ENCODE measurements at regions not wholly inside any gene's neighbourhood (a gene's known extent, or its start where the extent isn't known, plus 50 kb on each side); places are given as distances from the start of the nearest gene placed in this dataset.

DNA sequence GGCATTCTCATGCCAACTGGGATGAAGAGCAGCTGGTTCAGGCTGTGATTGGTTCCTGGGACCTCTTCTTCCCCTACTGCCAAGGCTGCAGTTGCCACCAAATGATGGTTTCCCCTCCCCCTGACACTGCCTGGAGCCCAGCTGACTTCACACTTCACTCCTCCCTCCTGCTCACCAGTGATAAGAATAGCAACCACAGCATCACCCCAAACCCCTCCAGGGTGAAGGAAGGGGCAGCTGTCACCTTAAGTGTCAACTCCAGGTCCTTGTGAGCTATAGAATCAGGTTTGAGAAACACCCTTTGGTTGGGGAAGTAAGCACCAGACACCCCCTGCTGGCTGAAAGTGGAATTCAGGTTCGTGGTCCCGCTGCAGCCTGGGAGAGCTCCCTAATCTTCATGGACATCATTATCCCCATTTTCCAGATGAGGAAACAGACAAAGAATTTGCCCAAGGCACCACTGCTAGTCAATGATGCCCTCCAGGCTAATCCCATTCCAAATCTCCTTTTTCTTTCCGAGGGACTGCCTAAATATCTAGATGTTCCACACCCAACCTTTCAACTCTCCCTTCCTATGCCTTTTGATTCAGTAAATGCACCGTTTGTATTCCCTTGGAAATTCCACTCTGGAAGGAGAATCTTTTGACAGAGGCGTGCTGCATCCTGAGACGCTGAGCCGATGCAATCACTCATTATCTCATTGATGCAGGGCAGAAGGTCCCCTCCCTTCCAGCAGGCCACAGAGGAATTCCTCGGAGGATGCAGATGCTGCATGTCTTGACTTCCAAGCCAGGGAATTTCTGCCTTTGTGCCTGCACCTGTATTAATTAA lies 50.6 kb upstream of the UQCRFS1 start:
- DNase-seq = peak; percentile 65

DNA sequence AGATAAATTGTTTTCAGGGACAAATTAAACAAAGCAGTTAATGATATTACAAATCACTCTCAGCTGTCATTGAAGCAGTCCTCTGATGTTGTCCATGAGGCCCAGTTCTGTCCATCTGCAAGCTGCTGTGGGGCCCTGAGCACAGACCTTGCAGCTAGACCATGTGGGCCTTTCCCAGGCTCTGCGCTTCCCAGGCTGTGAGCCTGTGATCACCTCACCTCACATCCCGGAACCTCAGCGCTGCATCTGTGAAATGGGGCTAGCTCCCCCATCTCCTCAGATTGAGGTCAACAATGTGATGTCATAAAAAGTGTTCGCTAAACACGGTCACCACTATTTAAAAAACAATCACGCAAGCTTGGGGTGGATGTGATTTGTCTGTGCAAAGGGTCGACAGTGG lies 51.9 kb upstream of the UQCRFS1 start:
- DNase-seq = no peak

DNA sequence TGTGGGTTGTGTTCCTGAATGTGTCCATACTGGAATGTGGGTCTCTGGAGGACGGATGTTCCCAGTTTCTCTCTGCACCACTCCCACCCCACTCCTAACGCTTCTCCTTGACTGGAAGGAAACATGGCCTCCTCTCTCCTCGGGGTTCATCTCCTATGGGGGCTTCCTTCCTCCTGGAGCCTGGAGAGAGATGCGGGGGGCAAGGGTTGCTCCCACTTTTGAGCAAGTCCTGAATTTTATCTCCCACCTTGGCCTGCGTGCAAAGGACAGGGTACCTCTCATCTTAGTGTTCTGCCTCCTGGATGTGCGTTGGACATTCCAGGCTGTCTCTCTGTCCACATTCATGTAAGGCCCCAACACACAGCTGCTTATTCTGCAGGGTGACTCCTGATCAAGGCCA lies 52.5 kb upstream of the UQCRFS1 start:
- DNase-seq = no peak

DNA sequence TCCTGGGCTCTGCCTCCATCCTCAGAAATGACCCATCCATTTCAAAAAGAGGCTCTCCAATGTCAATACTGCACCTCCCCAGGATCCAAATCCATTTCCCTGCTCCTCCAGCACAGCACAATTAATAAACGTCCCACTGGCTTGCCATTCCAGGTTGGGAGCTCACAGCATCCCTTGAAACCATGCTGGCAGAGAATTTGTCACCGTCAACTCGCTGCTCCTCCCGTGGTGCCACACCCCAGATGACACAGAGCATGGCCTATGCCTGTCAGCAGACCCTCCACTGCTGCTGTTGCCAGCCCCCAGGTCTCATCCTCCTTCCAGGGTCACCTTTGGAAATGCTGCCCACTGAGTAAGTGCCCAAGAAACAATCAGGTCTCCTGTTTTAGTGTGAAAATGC lies 53.0 kb upstream of the UQCRFS1 start:
- DNase-seq = no peak

DNA sequence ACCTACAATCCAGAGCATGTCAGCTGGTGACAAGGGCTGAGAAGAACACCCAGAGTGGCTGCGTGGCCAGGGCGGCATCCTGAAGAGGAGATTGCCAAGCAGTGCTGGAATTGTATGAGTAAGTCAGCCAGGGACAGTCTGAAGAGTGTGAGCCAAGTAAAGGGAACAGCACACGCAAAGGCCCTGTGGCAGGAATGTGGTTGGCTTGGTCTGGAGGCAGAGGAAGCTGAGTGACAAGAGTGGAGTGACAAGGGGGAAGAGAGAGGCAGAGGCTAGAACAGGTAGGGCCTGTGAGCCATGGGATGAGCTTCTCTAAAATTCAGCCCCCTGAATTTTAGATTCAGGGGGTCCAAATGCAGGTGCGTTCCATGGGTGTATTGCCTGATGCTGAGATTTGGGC lies 53.7 kb upstream of the UQCRFS1 start:
- DNase-seq = no peak

DNA sequence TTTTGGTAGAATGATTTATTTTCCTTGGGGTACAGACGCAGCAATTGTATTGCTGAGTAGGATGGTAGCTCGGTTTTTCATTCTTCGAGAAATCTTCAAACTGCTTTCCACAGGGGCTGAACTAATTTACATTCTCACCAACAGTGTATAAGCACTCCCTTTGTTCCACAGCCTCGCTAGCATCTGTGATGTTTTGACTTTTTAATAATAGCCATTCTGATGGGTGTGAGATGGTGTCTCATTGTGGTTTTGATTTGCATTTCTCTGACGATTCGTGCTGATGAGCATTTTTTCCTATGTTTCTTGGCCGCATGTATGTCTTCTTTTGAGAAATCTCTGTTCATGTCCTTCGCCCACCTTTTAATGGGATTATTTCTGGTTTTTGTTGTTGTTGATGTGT lies 54.8 kb upstream of the UQCRFS1 start:
- no peak for DNase-seq

DNA sequence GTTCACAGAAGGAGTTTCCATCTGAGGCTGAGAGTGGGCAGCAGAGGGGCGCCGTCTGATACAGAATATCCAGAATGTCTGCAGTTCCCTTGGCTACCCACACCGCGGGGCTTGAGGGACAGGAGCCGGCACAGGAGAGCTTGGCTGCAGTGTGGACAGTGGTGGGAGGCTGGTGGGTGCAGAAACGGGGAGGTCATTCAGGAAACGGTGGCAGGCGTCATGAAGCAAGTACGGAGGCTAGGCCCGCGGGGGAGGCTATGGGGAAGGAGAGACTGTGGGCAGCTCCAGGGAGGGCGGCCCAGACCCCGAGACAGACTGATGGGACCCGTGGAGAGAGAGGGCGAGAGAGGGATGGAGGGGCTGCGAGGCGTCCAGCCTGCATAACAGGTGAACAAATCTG lies 55.2 kb upstream of the UQCRFS1 start:
- DNase-seq = no peak

DNA sequence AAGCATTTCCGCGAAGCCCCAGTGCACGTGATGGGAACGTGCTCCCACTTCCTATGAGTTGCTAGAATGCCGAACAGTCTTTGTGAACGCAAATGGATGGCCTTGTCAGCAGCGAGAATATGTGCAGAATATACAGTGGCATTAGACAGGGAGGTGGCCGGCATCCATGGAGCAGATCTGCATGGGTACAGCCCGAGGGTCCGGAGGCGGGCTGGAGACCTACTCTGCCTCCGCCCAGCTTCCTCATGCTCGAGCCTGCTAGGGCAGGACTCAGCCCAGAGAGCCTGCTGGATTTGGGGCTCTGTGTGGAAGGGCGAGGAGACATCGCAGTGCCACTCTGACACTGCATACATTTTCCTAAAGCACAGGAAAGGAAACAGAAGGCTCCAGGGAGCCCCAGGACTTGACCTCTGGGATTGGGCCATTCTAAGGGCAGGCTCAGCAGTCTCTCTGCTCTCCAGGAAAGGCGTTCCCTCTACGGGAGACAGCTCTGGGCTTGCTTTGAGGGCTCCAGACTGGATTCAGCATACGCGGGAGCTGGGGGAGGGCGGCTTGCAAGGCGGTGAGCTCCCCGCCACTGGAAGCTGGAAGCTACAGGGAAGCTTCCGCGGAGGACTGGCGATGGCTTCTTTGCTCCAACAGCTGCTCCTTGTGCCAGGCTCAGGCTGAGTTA lies 55.9 kb upstream of the UQCRFS1 start:
- DNase-seq = no peak

DNA sequence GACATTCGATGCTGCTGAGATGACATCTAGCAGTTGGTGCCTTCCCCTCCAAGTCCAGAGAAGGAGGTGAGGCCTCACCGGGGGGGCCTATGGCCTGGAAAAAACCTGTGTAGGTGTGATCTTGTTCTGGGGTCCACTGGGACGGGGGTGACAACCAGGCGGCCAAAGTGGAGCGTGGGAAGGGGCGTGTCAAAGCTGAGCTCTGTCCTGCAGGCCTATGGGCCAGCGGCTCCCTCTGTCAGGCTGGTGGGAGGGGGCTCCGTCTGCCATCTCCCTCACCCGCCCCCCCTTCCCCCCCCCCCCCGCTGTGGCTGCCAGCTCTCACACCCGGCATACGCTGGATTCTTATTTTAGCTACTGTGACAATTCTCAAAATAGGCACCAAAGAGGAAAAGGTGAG lies 56.7 kb upstream of the UQCRFS1 start:
- DNase-seq = no peak

DNA sequence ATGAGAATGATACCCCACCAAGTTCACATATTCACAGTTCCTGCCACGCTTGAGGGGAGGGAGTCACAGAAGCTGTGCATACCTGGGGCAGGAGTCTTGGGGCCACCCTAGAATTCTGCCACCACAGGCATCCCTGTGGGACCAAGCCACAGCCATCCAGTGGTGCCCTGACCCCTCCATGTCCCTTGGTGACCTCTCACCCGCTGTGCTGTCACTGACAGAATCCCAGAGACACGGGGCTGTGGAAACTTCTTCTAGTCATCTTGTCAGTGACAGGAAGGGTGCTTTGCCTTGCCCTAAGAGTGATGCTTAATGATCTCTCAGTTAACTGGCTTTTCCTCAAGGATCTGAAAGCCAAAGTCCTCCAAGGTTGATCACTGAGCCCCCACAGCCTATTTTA lies 58.4 kb upstream of the UQCRFS1 start:
- DNase-seq = no peak

DNA sequence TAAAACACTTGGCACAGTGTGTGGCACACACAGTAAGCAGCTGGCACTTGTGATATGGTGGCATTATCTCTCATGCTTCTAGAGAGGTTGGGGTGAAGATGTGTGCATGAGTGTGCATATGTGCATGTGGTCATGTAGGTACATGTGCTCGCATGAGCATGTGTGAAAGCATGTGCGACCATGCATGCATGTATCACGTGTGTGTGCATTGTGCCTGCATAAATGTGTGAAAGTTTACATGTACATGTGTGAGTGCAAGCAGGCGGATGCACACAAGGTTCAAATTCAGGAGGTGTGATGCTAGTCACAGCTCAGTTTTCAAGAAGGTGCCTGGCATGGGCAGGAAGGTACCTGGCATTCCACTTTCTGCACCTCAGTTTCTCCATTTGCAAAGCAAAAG lies 59.0 kb upstream of the UQCRFS1 start:
- DNase-seq = no peak

DNA sequence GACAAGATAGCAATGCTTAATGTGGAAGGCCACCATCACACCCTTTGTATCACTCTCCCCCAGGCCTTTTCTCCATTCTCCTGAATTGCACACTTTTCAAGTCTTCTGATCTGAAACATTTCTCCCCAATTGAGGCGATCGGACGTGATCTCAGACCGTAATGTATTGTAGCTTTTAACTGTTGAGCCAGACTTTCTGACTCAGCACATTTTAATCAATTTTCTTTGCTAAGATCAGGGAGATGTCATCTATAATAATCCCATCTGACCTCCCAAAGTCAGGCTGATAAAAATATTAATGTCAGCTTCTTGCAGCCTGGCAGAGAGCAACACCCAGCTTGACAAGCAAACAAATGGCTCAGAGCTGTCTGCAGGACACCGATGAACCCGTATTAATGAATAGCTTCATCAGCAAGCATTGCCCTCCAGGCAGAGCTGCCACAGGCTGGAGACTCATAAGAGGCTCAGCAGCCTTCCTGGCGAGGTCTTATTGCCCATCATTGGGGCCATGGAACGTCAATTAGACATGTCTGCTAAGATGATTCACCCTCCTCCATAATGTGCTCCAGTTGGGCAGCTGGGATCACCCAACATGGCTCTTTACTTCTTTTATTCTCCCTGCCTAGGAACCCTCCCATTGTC lies 60.2 kb upstream of the UQCRFS1 start:
- DNase-seq = no peak

DNA sequence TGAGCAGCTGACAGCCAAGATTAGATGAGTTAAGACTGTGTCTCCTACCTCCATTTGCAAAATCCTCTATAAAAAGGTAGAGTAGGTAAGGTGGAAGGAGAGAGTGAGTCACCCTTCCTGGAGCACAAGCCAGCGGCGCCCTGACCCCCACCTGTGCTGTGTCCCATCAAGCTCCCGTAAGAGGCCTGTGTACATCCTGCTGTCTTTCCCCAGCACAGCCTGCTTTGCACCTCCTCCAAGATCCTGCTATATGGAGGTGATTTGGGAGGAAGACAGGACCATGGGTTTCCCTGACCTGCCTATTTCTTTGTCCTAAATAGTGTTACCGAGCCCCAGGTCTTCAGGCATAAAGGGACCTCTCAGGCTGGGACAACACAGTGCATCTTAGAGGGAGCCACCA lies 62.3 kb upstream of the UQCRFS1 start:
- DNase-seq = no peak

DNA sequence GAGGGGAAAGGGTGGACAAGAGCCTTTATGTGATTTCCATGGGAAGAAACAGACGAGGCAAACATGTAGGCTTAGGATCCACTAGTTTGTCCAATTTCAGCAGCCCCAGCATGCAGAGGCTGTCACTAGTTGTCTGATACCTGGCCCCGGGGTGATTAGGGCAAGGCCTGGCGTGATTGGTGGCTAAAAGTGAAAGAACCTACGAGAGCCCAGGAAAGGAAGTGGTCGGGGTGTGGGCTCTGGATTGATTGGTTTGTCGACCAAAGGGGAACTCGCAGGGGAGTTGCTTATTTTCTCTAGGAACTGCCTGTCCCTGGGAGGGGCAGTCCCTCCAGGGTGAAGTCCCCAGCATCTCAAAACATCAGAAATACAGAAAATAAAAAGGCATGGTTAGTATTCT lies 64.2 kb upstream of the UQCRFS1 start:
- peak; percentile 79 for DNase-seq

DNA sequence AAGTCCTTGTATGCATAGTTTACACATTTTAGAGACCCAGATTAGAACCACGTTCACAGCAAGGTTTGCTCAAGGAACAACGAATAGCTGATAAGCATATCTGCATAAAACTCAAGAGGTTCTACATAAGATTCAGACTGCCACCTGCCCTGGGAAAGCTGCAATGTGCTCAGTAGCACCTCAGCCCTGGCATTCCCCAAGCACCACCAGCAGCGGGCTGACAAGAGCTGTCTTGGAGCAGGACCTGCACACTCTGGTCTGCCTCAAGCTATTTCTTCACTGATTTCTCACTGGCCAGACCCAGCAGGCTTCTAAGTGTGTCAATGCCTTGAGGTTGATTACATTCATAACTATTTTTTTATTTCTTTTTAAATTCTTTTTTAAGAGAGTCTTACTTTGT lies 65.8 kb upstream of the UQCRFS1 start:
- no peak for DNase-seq

DNA sequence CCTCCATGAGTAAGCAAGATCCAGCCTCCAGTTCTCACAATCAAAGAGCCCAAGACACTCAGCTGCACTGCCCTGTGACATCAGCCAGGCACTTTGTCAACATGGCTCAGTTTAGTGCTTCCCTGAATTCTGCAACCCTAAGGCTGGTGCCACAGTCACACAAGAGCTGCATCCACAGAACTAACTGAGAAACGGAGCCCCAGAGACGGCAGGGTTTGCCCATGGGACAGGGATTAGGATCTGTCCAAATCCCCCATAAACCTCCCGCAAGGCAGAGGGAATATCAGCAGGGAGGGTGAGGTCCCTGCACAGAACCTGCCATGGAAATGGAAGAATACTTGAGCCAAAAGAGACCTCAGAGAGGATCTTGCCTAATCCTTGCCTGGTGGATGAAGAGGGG lies 70.4 kb upstream of the UQCRFS1 start:
- DNase-seq = no peak

DNA sequence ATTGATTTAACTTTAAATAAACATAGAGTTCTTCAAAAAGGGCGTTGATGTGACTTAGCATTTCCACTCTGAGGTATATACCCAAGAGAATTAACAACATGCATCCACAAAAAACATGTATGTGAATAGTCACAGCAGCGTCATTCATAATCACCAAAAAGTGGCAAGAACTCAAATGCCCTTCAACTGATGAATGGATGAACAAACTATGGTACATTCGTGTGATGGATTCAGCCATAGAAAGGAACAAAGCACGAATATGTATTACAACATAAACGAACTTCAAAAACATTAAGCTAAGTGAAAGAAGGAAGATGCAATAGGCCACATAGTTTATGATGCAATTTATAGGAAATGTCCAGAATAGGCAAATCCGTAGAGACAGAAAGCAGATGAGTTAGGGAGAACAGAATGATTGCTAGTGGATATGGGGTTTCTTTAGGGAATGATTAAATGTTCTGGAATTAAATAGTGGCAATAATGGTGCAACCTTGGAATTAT lies 72.3 kb upstream of the UQCRFS1 start:
- DNase-seq = no peak

DNA sequence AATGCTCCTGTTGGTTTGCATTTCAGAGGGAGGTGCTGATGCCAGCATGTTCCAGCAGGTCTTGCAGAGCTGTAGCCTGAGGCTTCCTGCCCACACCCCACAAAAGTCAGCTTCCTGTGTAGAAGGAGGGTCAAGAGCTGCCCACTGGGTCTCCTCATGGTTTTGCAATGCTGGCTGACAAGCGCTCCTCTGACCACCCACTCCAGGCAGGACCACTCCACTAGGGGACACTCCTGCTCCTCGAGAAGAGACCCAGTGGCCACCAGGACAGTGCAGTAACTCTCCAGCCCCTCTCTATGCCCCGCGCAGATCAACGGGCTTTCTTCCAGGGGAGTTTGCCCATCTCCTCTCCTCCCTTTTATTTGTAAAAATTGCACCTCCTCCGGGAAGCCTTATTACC lies 72.9 kb upstream of the UQCRFS1 start:
- DNase-seq = no peak

DNA sequence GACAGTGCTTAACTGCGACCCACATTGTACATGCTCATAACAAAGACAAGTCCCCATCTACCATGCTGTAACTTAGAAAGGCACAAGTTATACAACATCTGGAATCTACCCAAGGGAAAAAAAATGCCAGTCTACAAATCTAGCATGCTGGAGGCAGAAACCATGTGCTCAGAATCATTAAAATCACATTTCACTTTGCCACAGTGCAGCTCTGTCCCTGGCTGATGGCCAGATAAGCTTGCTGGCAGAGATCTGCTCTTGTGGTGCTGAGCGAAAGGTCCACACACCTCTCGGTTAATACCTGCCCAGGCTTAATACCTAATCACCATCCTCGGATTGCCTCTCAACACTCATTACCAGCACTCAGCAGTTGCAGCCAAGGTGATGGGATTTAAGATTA lies 74.1 kb upstream of the UQCRFS1 start:
- DNase-seq = no peak

DNA sequence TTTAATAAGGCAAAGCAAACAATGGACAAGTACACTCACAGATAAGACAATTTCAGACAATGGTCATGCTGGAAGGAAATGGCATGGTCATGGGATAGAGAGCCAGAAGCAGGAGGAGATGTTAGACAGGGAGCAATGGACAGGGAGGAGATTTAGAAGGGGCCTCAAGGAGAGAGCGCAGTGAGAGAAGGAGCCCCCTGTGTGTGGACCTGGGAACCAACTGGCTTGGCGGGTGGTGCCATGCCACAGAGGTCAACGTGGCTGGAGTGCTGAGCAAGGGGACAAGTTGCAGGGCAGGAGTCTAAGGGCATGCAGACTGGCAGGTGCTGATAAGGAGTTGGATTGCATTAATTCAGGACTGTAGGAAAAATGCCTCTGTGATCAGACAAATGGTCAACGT lies 75.3 kb upstream of the UQCRFS1 start:
- DNase-seq = no peak

DNA sequence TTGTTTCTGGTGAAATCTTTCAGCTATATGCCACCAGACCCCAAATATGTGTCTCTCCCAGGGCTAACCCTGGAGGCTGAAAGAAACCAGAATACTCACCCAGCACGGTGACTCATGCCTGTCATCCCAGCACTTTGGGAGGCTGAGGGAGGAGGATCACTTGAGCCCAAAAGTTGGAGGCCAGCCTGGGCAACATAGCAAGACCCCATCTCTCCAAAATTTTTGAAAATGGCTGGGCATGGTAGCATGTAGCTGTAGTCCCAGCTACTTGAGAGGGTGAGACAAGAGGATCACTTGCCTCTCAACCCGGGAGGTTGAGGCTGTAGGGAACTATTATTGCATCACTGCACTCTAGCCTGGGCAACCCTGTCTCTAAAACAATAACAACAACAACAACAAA lies 76.1 kb upstream of the UQCRFS1 start:
- no peak for DNase-seq

DNA sequence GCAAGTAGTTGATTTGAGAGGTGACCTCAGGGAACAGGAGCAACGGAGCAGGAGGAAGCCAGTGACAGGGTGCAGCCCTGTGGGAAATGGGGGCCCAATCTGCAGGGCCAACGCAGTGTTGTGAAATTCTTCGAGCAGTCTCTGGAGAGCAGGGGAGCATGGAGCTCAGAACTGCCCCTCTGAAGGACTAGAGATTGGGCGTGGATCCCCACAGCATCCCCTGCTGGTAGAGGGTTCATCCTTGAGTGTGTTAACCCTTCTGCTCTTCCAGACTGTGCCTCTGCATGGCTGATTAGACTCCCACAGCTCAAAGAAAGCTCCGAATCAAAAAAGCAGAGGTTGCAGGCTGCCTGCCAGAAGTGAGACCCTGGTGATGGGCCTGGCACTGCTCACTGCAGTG lies 77.9 kb upstream of the UQCRFS1 start:
- DNase-seq = no peak

DNA sequence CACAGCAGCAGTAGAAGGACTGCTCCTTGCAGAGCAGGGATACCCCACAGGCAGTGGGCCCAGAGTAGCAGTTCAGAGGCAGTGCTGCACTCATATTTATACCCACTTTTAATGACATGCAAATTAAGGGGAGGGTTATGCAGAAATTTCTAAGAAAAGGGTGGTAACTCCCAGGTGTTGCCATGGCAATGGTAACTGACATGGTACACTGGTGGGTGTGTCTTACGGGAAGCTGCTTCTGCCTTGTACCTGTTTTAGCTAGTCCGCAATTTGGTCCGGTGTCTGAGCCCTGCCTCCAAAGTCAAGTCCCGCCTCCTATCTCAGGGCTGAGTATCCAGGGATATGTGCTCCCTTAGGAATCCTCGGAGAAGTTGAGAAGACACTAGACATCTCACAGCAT lies 79.2 kb upstream of the UQCRFS1 start:
- no peak for DNase-seq

DNA sequence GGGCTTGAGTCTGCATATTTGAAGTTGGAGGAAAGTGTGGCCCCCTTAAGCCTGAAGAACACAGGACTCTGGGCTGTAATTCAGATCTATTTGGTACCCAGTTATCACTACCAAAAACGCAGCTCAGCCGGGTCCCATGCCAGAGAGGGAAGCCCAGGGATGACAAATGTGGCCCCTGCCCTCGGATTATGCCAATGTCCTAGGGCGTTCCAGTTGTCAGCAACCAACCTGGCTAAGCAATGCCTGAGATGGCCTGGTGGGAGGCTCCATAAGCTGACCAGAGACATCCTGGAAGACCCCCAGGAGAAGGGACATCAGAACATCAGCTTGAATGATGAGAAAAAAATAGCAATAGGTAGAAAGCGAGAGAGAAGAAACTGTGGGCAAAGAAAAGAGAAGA lies 79.6 kb upstream of the UQCRFS1 start:
- no peak for DNase-seq
